T-helper 2 cell treated with Interferon-gamma antibody and Interleukin-4, amounts not matched to agents 5 μg/mL and 100 μg/mL, for 36 hours (primary cell): ENCODE measurements at regions not wholly inside any gene's neighbourhood (a gene's known extent, or its start where the extent isn't known, plus 50 kb on each side); places are given as distances from the start of the nearest gene placed in this dataset.

ENCODE experiments used
- DNase-seq: peaks from one replicate; pipeline ENCODE4 v3.0.0; 2021; ENCODE audit warnings: low spot score
- H3K27ac Mint-ChIP-seq: one replicate; pipeline ENCODE4 v1.8.0; 2021; ENCODE audit warnings: mild to moderate bottlenecking, mixed read lengths
- H3K27me3 Mint-ChIP-seq: one replicate; pipeline ENCODE4 v1.8.0; 2021; ENCODE audit warnings: low read depth, mixed read lengths
- H3K36me3 Mint-ChIP-seq: one replicate; pipeline ENCODE4 v1.8.0; 2021; ENCODE audit warnings: low read depth, mixed read lengths
- H3K4me1 Mint-ChIP-seq: one replicate; pipeline ENCODE4 v1.8.0; 2021; ENCODE audit warnings: low read depth, mixed read lengths
- H3K4me3 Mint-ChIP-seq: one replicate; pipeline ENCODE4 v1.8.0; 2022; ENCODE audit warnings: mild to moderate bottlenecking, moderate library complexity, mixed read lengths
- H3K9me3 Mint-ChIP-seq: one replicate; pipeline ENCODE4 v1.8.0; 2021; ENCODE audit warnings: mixed read lengths

DNA sequence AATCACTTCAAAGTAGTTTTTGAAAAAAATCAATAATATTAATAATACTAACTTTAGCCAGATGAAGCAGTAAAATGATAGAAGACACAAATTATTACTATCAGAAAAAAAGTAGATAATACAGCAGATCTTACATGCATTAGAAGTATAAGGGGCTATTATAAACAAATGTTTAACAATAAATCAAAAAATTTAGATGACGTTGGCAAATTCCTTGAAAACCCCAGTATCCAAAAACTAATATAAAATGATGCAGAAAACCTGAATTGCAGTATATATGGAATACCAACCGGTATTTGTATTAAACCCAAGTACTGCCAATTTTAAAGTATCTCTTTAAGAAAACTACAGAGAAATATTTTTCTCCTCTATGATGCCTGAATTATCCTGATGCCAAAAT is 573.3 kb upstream of the CTNND2 start:
- Mint-ChIP-seq H3K27me3 (no peaks in the 10 kb centered on the region), H3K36me3 (no peaks in the 10 kb centered on the region), H3K4me3 (no peak overlapping the region), H3K4me1 (no peaks in the 10 kb centered on the region), H3K9me3 (peaks cover 29% of the 10 kb centered on the region), H3K27ac (no peak overlapping the region)
- DNase-seq = no peak

DNA sequence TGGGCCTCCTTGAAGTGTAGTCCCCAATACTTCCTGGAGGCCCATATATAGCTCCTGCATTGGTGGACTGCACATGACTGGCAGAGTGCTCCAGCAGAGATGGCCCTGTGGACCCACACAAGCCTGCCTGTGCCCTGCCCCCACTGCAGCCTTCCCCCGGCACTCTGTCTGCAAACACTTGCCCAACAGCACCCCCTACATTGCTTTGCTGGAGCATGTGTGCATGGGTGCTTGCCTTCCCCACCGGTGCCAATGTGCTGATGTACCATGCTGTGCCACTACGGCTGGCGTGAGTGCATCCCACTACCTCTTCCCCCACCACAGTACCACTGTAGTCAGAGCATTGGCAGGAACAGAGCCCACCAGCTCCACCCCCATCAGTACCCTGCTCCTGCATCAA is 563.6 kb upstream of the CTNND2 start:
- H3K27ac Mint-ChIP-seq = no peak overlapping the region
- peaks cover 48% of the 10 kb centered on the region for H3K9me3 Mint-ChIP-seq
- DNase-seq = no peak
- H3K4me3 Mint-ChIP-seq = no peak overlapping the region
- no peaks in the 10 kb centered on the region for H3K36me3 Mint-ChIP-seq
- H3K27me3 Mint-ChIP-seq = no peaks in the 10 kb centered on the region
- H3K4me1 Mint-ChIP-seq = no peaks in the 10 kb centered on the region

DNA sequence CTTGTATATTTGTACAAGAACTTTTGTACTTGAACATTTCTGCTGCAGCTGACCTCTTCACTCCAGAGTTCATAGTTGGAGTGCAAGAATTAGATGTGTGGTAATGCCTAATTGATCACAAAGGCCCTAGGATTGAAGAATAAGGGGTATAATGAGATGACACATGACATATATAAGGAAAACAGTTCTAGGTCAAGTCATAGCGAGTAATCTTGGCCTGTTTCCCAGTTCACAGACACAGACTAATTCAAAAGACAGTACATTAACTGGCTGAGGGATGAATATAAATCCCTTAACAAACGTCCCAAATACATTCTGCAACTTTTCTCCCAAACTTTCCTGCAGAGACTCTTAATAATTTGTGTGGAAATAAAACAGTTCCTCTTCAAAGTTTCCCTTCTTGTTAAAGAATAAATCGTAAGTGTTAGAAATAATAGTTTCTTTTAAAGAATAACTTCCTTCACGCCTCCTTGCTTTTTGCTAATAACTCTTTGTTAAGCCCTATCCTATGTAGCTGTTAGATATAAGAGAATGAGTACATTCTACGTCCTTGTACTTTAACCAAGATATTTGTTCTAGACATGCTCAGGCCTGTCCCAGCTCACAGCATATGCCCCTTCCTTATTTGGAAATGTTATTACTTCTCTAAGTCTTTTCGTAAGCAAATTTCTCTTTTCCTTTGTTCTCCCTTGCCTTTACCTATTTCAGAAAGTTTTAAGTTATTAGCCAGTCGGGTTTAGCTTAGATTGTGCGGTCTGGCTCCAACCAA is 556.4 kb upstream of the CTNND2 start:
- no peak overlapping the region for H3K4me3 Mint-ChIP-seq
- H3K27ac Mint-ChIP-seq = no peak overlapping the region
- H3K27me3 Mint-ChIP-seq = no peaks in the 10 kb centered on the region
- no peaks in the 10 kb centered on the region for H3K36me3 Mint-ChIP-seq
- H3K9me3 Mint-ChIP-seq = peaks cover 30% of the 10 kb centered on the region
- no peaks in the 10 kb centered on the region for H3K4me1 Mint-ChIP-seq
- DNase-seq = no peak

DNA sequence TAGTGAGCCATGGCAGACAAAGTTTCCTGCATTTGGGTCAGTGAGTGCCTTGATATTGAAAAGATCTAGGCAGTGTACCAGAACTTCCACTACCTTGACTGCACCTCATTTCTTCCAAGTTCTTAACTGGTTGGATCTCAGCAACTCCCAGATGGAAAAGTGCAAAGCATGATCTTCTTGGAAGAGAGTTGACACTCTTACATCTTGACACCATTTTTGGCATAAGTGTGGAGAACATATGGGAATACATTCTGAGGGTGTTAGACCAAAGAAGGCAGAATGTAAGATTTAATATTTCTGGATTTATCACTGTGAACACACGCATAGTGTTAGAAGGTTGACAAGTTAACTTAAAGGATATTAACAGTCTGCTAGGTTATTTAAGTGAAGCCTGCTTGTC is 555.1 kb upstream of the CTNND2 start:
- no peaks in the 10 kb centered on the region for H3K27me3 Mint-ChIP-seq
- no peak for DNase-seq
- no peaks in the 10 kb centered on the region for H3K36me3 Mint-ChIP-seq
- H3K4me1 Mint-ChIP-seq = no peaks in the 10 kb centered on the region
- no peak overlapping the region for H3K4me3 Mint-ChIP-seq
- peaks cover 27% of the 10 kb centered on the region for H3K9me3 Mint-ChIP-seq
- H3K27ac Mint-ChIP-seq = no peak overlapping the region

DNA sequence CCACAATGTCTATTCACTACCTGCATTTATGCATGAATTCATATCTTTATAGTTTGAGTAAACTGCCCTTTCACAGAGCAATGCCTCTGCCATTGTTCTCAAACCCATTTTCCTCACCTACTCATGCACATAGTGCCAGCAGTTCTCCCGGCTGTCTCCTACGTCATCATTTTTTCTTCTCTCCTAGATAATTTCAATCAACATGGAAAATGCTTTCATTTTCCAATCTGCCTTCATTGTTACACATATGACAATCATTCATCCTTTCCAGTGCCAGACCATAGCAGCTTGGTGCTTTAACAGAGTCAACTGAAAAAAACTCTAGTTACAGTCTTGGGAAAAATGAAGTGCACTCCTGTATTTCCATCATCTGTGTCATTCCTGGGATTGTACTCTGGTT is 514.8 kb upstream of the CTNND2 start:
- Mint-ChIP-seq H3K36me3 (no peaks in the 10 kb centered on the region), H3K27ac (no peak overlapping the region), H3K9me3 (peaks cover 34% of the 10 kb centered on the region), H3K4me1 (no peaks in the 10 kb centered on the region), H3K4me3 (no peak overlapping the region), H3K27me3 (no peaks in the 10 kb centered on the region)
- DNase-seq = no peak

DNA sequence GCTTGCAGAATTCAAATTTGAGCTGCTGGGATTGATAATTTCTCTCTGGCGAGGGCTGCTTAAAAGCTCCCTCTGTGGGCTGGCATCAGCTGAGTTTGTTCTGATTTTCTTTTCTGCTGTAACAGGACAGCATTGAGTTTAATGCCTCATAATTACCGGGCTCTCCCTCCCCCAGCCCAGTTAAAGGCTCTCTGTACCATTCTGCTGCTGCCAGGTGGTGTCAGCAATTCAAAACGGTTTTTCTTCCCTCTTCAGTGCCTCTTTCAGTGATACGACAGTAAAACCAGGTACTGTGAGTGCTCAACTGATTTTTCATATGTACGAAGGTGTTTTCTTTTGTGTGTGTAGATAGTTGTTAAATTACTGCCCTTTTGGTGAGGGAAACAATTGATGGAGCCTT is 509.3 kb upstream of the CTNND2 start:
- H3K36me3 Mint-ChIP-seq = no peaks in the 10 kb centered on the region
- H3K27ac Mint-ChIP-seq = no peak overlapping the region
- H3K27me3 Mint-ChIP-seq = no peaks in the 10 kb centered on the region
- no peaks in the 10 kb centered on the region for H3K4me1 Mint-ChIP-seq
- H3K9me3 Mint-ChIP-seq = peaks cover 54% of the 10 kb centered on the region
- no peak for DNase-seq
- H3K4me3 Mint-ChIP-seq = no peak overlapping the region

DNA sequence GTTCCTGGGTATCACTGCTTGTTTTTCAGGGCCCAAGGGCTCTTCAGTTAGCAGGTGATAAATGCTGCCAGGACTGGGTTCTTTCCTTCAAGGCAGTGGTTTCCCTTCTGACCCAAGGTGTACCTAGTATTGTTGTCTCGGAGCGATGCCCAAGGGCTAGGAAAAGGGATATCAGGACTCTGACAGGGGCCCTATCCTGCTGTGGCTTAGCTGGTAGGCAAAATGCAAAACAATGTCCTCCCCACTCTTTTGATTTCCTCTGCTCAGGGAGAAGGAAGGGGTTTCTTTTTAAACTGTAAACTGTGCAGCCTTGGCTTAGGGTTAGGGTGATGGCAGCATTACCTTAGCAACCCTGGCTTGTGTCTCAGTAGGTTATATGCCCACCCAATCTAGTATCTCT is 508.8 kb upstream of the CTNND2 start:
- Mint-ChIP-seq H3K9me3 (peaks cover 54% of the 10 kb centered on the region), H3K4me1 (no peaks in the 10 kb centered on the region), H3K27me3 (no peaks in the 10 kb centered on the region), H3K4me3 (no peak overlapping the region), H3K27ac (no peak overlapping the region), H3K36me3 (no peaks in the 10 kb centered on the region)
- DNase-seq = no peak

DNA sequence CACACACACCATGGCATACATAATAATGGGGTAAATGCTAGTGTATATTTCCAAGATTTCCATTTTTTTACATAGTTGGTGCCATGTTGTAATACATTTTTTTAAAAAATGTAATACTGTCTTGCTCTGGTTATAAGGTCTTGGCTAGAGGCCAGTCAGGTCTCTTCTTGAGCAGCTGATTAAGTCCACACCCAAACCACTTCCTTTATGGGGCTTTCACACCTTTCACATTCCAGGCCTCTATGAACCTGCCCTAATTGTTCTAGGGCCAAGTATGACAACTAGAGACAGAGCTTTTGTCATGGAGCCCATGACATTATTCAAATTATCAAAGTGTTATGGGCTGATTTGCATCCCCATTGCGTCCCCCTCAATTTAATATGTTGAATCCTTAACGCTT is 495.6 kb upstream of the CTNND2 start:
- no peak overlapping the region for H3K4me3 Mint-ChIP-seq

DNA sequence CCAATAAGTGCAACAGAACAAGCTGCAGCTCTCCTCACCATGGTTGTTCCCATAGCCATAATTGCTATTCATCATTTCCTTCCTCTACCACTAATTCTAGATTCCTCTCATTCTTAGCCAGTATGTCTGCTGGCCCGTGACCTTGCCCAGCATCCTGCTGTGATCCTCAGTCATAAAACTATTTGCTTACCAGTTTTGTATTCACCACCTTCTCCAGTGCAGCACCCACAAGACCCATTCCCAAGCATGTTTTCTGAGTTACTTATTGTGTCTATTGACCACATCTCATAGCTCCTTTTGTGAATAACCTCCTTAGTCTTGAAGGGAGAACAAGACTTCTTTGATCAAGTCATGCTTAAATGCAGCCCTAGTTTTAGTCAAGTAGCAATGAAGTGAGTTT is 488.0 kb upstream of the CTNND2 start:
- H3K4me1 Mint-ChIP-seq = no peaks in the 10 kb centered on the region
- no peak overlapping the region for H3K4me3 Mint-ChIP-seq
- peaks cover 24% of the 10 kb centered on the region for H3K9me3 Mint-ChIP-seq
- H3K27ac Mint-ChIP-seq = no peak overlapping the region
- no peak for DNase-seq
- H3K27me3 Mint-ChIP-seq = no peaks in the 10 kb centered on the region
- H3K36me3 Mint-ChIP-seq = no peaks in the 10 kb centered on the region

More for the DNA sequence above, 495.6 kb upstream of the CTNND2 start:
- no peak for DNase-seq
- Mint-ChIP-seq H3K9me3 (peaks cover 28% of the 10 kb centered on the region), H3K36me3 (no peaks in the 10 kb centered on the region), H3K27ac (no peak overlapping the region), H3K4me1 (no peaks in the 10 kb centered on the region), H3K27me3 (no peaks in the 10 kb centered on the region)

DNA sequence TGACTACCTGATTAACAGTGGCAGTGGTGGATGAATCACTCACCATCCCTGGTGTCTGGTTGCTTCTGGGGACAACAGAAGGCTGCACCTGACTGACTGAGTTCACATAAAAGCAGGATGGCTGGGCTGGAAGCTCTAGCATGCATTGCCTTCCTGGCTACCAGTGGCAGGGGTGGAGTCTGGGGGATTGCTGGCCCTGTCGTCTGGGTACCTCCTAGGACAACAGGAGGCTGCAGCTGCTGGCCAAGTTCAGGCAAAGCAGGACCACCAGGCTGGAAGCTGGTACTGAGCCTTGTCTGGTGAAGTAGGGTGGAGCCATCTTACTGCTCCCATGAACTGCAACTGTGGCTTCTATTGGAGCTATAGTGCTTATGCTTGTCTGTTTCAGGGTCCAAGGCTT is 480.8 kb upstream of the CTNND2 start:
- H3K27me3 Mint-ChIP-seq = no peaks in the 10 kb centered on the region
- no peaks in the 10 kb centered on the region for H3K36me3 Mint-ChIP-seq
- H3K4me1 Mint-ChIP-seq = no peaks in the 10 kb centered on the region
- no peak overlapping the region for H3K4me3 Mint-ChIP-seq
- peaks cover 58% of the 10 kb centered on the region for H3K9me3 Mint-ChIP-seq
- no peak overlapping the region for H3K27ac Mint-ChIP-seq
- no peak for DNase-seq

DNA sequence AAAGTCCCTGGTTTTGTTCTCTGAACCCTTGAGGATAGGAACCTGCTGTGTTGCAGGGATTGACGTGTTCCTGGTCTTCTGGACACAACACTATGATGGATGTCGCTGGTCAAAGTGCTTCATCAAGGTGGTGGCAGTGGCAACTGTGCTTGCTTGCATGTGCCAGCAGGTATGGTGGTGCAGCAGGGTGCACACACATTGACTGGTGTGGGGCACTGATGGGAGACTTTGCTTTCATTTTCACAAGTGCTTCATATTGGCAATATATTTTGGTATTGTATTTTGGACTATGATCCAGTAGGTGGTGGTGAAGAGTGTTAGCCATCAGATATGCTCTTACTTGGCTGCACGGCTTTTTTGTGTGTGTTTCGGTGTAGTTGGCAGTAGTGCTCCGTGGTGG is 479.8 kb upstream of the CTNND2 start:
- no peak overlapping the region for H3K27ac Mint-ChIP-seq
- H3K9me3 Mint-ChIP-seq = peaks cover 65% of the 10 kb centered on the region
- H3K27me3 Mint-ChIP-seq = no peaks in the 10 kb centered on the region
- H3K4me3 Mint-ChIP-seq = no peak overlapping the region
- no peaks in the 10 kb centered on the region for H3K4me1 Mint-ChIP-seq
- no peak for DNase-seq
- H3K36me3 Mint-ChIP-seq = no peaks in the 10 kb centered on the region

DNA sequence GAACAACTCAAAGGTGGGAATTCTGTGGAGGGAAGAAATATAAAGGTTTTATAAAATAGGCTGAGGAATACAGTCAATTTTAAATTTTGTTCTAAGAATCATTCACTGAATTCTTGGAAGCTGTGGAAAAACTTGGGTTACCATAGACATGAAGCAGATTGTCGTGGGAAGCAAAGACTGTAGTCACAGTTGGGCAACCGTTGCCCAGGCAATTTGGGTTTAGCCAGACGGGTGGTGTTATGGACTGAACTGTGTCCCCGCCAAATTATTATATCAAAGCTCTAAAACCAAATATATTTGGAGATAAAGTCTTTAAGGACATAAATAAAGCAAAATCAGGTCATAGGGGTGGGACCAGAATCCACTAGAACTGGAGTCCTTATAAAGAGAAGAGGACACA is 463.7 kb upstream of the CTNND2 start:
- Mint-ChIP-seq H3K4me1 (no peaks in the 10 kb centered on the region), H3K36me3 (no peaks in the 10 kb centered on the region), H3K9me3 (peaks cover 37% of the 10 kb centered on the region), H3K27ac (no peak overlapping the region), H3K4me3 (no peak overlapping the region), H3K27me3 (no peaks in the 10 kb centered on the region)
- DNase-seq = no peak

DNA sequence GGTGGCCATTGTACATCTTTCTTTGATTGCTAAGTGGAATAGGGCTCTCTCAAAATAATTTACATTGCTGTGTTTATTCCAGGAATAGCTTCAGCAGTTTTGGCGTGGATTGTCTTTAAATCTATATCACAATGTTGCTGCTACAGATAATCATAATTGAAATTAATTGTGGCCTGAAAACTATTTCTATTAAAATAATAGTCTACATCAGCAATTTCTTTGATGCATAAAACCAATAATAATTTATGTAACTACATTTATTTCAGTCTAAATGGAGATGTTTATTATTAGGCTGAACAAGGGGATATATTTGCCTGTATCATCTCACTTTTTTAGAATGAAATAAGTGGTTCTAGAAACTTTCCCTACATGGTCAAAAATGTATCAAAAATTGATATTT is 456.0 kb upstream of the CTNND2 start:
- no peak overlapping the region for H3K27ac Mint-ChIP-seq
- no peak for DNase-seq
- no peaks in the 10 kb centered on the region for H3K4me1 Mint-ChIP-seq
- H3K27me3 Mint-ChIP-seq = no peaks in the 10 kb centered on the region
- no peak overlapping the region for H3K4me3 Mint-ChIP-seq
- H3K9me3 Mint-ChIP-seq = peaks cover 40% of the 10 kb centered on the region
- H3K36me3 Mint-ChIP-seq = no peaks in the 10 kb centered on the region

DNA sequence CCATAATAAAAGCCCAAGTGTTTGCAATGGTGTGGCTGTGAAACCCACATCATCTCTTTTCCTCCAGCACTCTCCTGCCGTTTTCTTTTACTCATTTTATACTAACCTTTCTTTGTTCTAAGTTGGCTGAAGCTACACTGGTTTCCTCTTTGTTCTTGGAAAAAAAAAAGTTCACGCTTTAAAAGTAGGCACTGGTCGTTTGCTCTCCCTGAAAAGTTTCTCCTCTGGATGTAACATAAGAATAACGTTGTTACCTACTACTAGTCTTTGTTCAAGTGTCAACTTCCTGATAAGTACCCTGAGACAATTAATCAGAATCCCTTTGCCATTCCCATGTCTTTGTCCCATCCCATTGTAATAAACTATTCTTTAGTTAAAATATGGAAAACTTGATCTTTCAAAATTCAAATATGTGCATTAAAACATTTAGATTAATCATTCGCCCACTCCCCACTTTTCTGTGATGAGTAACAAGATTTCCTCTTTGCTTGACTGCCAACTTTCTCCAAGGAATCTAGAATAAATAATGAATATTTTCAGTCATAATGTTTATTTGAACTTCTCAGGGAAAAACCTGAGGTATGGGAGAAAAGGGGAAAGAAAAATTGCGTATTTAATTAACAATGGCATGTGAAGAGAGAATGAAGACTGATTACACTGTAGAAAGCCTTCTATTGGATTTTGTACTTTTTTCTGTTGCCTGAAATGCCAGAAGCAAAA is 454.3 kb upstream of the CTNND2 start:
- H3K36me3 Mint-ChIP-seq = no peaks in the 10 kb centered on the region
- H3K9me3 Mint-ChIP-seq = peaks cover 50% of the 10 kb centered on the region
- H3K4me1 Mint-ChIP-seq = no peaks in the 10 kb centered on the region
- no peak overlapping the region for H3K27ac Mint-ChIP-seq
- no peak for DNase-seq
- H3K27me3 Mint-ChIP-seq = no peaks in the 10 kb centered on the region
- H3K4me3 Mint-ChIP-seq = no peak overlapping the region

DNA sequence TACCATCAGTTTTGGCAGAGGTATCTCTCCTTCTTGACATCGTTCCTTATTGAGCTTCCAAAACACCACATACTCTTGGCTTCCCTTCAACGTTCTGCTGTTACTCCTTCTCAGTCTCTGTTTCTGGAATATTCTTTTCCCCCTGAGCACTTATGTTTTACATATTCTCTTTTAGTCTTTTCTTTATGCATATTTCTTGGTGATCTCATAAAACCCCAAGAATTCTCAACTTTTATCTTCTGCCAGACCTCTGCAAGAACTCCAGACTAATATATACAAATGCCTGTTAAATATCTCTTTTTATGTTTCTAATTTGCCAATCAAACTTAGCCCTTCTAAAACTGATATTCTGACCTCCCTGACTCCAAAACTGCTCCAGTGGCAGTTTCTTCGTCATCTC is 453.4 kb upstream of the CTNND2 start:
- no peaks in the 10 kb centered on the region for H3K36me3 Mint-ChIP-seq
- H3K9me3 Mint-ChIP-seq = peaks cover 50% of the 10 kb centered on the region
- H3K4me3 Mint-ChIP-seq = no peak overlapping the region
- no peak overlapping the region for H3K27ac Mint-ChIP-seq
- H3K27me3 Mint-ChIP-seq = no peaks in the 10 kb centered on the region
- no peaks in the 10 kb centered on the region for H3K4me1 Mint-ChIP-seq
- DNase-seq = no peak
